ENCODE measurements at regions not wholly inside any gene's neighbourhood (a gene's known extent, or its start where the extent isn't known, plus 50 kb on each side); places are given as distances from the start of the nearest gene placed in this dataset.

DNA sequence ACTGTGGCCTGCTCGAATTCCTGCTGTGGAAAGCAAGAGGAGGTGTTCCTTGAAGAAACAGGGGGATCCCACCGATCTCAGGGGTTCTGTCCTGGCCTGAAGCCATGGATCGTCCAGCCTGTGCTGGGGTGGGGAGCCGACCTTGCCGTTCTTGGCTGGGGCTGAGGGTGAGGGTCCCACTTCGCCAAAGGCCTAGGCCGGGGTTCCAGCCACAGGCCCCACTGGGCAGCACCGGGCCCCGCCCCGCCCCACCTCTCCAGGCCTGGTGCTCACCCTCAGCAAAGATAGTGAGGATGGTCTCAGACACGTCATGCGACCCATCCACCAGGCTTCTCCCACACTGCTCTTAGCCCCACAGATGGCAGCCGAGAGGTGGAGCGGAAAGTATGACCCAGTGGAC, 51.4 kb upstream of the ZNF716 start:
- TF ChIP-seq, protein P1, sequence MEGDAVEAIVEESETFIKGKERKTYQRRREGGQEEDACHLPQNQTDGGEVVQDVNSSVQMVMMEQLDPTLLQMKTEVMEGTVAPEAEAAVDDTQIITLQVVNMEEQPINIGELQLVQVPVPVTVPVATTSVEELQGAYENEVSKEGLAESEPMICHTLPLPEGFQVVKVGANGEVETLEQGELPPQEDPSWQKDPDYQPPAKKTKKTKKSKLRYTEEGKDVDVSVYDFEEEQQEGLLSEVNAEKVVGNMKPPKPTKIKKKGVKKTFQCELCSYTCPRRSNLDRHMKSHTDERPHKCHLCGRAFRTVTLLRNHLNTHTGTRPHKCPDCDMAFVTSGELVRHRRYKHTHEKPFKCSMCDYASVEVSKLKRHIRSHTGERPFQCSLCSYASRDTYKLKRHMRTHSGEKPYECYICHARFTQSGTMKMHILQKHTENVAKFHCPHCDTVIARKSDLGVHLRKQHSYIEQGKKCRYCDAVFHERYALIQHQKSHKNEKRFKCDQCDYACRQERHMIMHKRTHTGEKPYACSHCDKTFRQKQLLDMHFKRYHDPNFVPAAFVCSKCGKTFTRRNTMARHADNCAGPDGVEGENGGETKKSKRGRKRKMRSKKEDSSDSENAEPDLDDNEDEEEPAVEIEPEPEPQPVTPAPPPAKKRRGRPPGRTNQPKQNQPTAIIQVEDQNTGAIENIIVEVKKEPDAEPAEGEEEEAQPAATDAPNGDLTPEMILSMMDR (IDR thresholded peaks at IDR 0.05) = no peak
- TF ChIP-seq POLR2A (IDR thresholded peaks at IDR 0.05) (no peak), POLR2AphosphoS5 (IDR thresholded peaks at IDR 0.05) (no peak)

All from breast epithelium (tissue), 3 donors.